DOHH2 (cell line): ENCODE measurements at regions not wholly inside any gene's neighbourhood (a gene's known extent, or its start where the extent isn't known, plus 50 kb on each side); places are given as distances from the start of the nearest gene placed in this dataset.

Source experiments
- H3F3A ChIP-seq: fragments of 200-600 bp; sonication (generic), shearing (Covaris generic); 2 replicates; pipeline ENCODE4 v1.6.0; 2016; ENCODE audit warnings: antibody characterized with exemption, mild to moderate bottlenecking; ENCODE audit not compliant: control insufficient read depth, insufficient read depth
- H3K27ac ChIP-seq: fragments of 200-600 bp; sonication (generic); 2 replicates; pipeline ENCODE4 v1.5.1; 2014; ENCODE audit warnings: low read depth, mild to moderate bottlenecking, low read length, moderate library complexity
- H3K27me3 ChIP-seq: fragments of 200-600 bp; sonication (generic); 2 replicates; pipeline ENCODE4 v1.6.1; 2014; ENCODE audit warnings: mild to moderate bottlenecking, low read length, mixed read lengths; ENCODE audit not compliant: control insufficient read depth
- H3K36me3 ChIP-seq: fragments of 200-600 bp; sonication (generic); 2 replicates; pipeline ENCODE4 v1.6.1; 2014; ENCODE audit warnings: mild to moderate bottlenecking, low read length, moderate library complexity, mixed read lengths; ENCODE audit not compliant: control insufficient read depth
- H3K4me1 ChIP-seq: fragments of 200-600 bp; sonication (generic); 2 replicates; pipeline ENCODE4 v1.6.1; 2014; ENCODE audit warnings: mild to moderate bottlenecking, low read length, mixed read lengths; ENCODE audit not compliant: control insufficient read depth
- H3K4me2 ChIP-seq: fragments of 200-600 bp; sonication (generic); 2 replicates; pipeline ENCODE4 v1.6.0; 2014; ENCODE audit warnings: mild to moderate bottlenecking, low read length, moderate library complexity
- H3K4me3 ChIP-seq: fragments of 200-600 bp; sonication (generic); 2 replicates; pipeline ENCODE4 v1.5.1; 2014; ENCODE audit warnings: mild to moderate bottlenecking, low read length, mixed read lengths
- H3K79me2 ChIP-seq: fragments of 200-600 bp; sonication (generic); 2 replicates; pipeline ENCODE4 v1.6.1; 2014; ENCODE audit warnings: mild to moderate bottlenecking, low read length, mixed read lengths; ENCODE audit not compliant: control insufficient read depth
- H3K9me2 ChIP-seq: fragments of 200-600 bp; sonication (generic); replicated peaks from 2 replicates; pipeline ENCODE4 v1.6.1; 2014; ENCODE audit warnings: mild to moderate bottlenecking, low read length, mixed read lengths; ENCODE audit not compliant: control insufficient read depth
- H3K9me3 ChIP-seq: fragments of 200-600 bp; sonication (generic); 2 replicates; pipeline ENCODE4 v1.6.1; 2014; ENCODE audit warnings: antibody characterized with exemption, low read length, mixed read lengths; ENCODE audit not compliant: control insufficient read depth, insufficient read depth
- H4K20me1 ChIP-seq: fragments of 200-600 bp; sonication (generic); 2 replicates; pipeline ENCODE4 v1.6.0; 2014; ENCODE audit warnings: low read depth, mild to moderate bottlenecking, antibody characterized with exemption, low read length, moderate library complexity; ENCODE audit not compliant: control insufficient read depth, insufficient read depth
- CTCF ChIP-seq: fragments of 200-600 bp; sonication (generic); IDR thresholded peaks from one replicate; pipeline ENCODE4 v1.5.1; 2014; ENCODE audit warnings: antibody characterized with exemption, mild to moderate bottlenecking, low read depth, low read length; ENCODE audit not compliant: poor library complexity, severe bottlenecking
- EZH2phosphoT487 ChIP-seq: fragments of 200-600 bp; sonication (generic); IDR thresholded peaks from 2 replicates; pipeline ENCODE4 v1.6.1; 2017; ENCODE audit warnings: borderline replicate concordance, mild to moderate bottlenecking, antibody characterized with exemption, low read length, moderate library complexity, mixed read lengths

DNA sequence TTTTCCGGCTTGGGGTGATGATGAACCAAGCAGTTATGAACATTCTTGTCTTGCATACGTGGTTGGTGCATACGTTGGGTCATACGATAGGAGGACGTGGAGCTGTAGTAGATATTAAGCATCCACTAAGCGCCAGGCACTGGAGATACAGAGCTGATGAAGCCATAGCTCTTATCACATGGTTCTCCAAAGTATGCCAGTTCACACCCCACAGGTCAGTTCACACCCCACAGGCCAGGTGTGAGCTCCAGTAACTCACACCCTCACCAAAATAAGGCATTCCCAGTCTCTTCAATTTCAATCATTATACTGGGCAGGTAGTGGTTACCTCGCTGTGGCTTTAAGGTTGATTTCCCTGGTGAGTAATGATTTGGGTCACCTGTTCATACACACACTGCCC lies 335.5 kb downstream of the FOXL1 start:
- no peak overlapping the region for H3K4me2 ChIP-seq
- TF ChIP-seq CTCF (no peak), EZH2phosphoT487 (no peak)
- no peaks in the 10 kb centered on the region for H3F3A ChIP-seq
- H3K36me3 ChIP-seq, result no peaks in the 10 kb centered on the region
- peaks cover 2% of the 10 kb centered on the region; the same call in 1 of the 2 replicates for H3K4me1 ChIP-seq
- no peaks in the 10 kb centered on the region for H4K20me1 ChIP-seq
- H3K9me3 ChIP-seq, result no peaks in the 10 kb centered on the region
- no peaks in the 10 kb centered on the region for H3K9me2 ChIP-seq
- no peak overlapping the region for H3K4me3 ChIP-seq
- H3K27me3 ChIP-seq, result no peaks in the 10 kb centered on the region
- H3K79me2 ChIP-seq, result no peaks in the 10 kb centered on the region
- H3K27ac ChIP-seq, result no peak overlapping the region

DNA sequence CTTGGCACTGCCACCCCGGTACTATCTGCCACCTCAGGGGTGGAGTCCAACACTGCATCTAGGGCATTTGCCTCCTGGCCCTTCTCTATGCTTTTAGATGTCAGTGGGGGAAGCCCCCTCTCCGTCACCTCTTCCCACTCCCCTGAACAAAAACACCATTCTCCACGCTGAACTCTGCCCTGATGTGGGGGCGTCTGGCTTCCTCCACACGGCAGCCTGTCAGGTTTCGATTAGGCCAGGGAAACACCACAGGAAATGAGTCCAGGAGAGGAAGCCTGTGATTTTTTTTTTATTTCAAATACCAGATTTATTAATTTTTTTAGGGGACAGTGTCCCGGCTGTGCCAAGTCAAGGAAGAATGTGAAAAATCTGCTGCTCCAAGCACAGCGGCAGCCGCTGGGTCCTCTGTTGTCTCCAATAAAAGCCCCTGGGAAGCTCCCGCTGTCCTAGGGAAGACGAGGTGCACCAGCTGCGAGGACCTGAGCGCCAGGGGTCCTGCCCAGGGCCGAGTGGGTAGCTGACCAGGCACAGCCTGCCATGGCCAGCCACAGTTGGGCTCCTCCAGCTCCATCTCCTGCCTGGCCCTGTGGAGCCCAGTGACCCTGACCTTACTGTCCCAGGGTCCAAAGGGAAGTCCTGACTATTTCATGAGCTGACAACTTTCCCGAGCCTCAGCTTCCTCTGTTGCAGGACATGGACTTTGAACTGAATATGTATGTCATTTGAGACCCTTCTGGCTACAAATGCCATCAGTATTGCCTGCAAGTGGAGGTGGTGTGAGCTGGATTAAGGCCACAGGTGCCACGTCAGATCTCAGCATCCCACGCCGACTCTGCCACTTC lies 336.7 kb downstream of the FOXL1 start:
- Histone ChIP-seq H3K9me3 (no peaks in the 10 kb centered on the region), H3K4me2 (no peak overlapping the region), H3K27me3 (no peaks in the 10 kb centered on the region)

DNA sequence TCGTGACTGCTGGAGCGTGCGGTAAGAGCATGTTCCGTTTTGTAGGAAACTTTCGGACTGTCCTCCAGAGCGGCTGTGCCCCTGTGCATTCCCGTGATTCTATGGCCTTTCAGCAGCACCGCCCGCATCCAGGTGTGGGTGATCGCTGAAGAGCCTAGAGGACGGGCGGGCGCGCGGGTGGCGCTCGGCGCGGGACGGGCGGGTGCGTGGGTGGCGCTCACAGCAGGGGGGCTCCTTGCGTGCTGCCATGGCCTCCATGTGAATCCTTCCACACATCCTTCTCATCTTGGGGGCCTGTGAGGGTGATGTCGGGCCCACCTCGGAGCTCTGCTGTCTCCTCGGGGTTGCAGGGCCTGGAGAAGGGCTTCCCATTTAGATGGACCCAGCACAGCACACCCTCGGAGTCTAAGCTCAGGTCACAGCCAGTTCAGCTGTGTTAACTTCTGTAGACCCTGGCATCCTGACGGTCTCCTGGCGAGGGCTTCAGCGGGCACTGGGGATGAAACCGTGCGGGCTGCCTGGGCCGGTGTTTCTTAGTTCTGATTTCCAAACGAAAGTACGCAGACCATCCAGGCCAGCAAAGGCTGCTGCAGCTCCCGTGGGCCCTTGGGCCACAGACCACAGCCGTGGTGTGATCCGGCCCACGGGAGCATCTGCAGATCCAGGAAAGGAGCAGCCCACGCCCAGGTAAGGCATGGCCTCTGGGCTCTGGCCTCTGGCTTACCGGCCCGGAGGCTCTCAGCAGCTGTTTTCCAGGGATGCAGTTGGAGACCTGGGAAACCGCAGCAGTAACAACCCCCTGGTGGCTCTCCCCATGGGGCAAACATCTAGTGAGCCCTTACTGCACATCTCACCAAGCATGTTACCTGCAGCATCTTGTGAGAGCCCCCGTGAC lies 339.4 kb downstream of the FOXL1 start:
- no peaks in the 10 kb centered on the region for H3K9me3 ChIP-seq
- H3K36me3 ChIP-seq, result no peaks in the 10 kb centered on the region

More for the DNA sequence above, 336.7 kb downstream of the FOXL1 start:
- Histone ChIP-seq H3K4me1 (peaks cover 2% of the 10 kb centered on the region; the same call in 1 of the 2 replicates), H3K9me2 (no peaks in the 10 kb centered on the region), H3K4me3 (no peak overlapping the region), H3K36me3 (no peaks in the 10 kb centered on the region), H3K79me2 (no peaks in the 10 kb centered on the region), H3F3A (no peaks in the 10 kb centered on the region), H3K27ac (no peak overlapping the region), H4K20me1 (no peaks in the 10 kb centered on the region)
- TF ChIP-seq CTCF (no peak), EZH2phosphoT487 (no peak)

More for the DNA sequence above, 339.4 kb downstream of the FOXL1 start:
- no peaks in the 10 kb centered on the region for H3K9me2 ChIP-seq
- no peaks in the 10 kb centered on the region for H3K27me3 ChIP-seq
- H3K4me3 ChIP-seq, result no peak overlapping the region
- H4K20me1 ChIP-seq, result no peaks in the 10 kb centered on the region
- no peak overlapping the region for H3K4me2 ChIP-seq
- H3K79me2 ChIP-seq, result no peaks in the 10 kb centered on the region
- H3K4me1 ChIP-seq, result no peaks in the 10 kb centered on the region
- no peaks in the 10 kb centered on the region for H3F3A ChIP-seq
- H3K27ac ChIP-seq, result no peak overlapping the region
- TF ChIP-seq CTCF, result no peak
- TF ChIP-seq EZH2phosphoT487, result no peak
